ENCODE measurements at regions not wholly inside any gene's neighbourhood (a gene's known extent, or its start where the extent isn't known, plus 50 kb on each side); places are given as distances from the start of the nearest gene placed in this dataset.
"Not testable (repeated sequence)": the region's sequence is repeated elsewhere in the genome, so short reads cannot be mapped to it uniquely, and the experiment has no call there.

DNA sequence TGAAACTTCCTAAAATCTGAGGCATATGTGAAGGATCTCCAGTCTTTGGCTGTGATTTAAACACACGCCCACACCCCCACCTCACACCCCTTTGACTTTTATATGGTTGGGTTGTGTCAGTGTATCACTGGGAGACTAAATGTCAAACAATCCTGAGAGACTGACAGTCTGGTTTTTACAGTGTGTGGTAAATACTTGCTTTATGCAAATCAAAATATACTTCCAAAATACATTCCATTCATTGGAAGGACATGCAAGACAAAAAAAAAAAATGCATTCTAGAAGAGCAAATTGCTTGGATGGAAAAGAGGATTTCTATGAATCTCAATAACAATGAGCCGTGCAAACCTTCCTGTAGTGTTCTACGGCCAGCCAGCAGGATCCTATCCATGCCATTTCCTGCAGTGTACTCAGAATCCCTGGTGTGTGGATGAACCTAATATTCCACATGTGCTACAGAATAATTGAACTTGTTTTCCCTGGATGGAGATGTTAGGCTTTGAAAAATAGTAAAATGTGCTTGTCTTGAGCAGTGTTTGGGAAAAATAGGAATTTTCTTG lies 602.1 kb upstream of the GOT2 start:
- DNase-seq (ENCODE audit: low read depth) = no peak

DNA sequence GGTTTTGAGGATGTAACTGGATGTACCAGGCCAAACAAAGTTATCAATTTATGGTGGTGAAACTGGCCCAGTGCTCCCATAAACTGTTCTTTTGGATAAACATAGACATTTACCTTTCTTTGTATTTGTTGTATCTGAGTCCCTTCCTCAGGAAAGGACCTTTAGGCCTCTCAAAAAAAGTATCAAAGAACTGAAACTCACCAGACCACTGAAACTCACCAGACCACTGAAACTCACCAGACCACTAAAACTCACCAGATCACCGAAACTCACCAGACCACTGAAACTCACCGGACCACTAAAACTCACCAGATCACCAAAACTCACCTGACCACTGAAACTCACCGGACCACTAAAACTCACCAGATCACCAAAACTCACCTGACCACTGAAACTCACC lies 597.6 kb upstream of the GOT2 start:
- DNase-seq (ENCODE audit: low read depth) = not testable (repeated sequence)

DNA sequence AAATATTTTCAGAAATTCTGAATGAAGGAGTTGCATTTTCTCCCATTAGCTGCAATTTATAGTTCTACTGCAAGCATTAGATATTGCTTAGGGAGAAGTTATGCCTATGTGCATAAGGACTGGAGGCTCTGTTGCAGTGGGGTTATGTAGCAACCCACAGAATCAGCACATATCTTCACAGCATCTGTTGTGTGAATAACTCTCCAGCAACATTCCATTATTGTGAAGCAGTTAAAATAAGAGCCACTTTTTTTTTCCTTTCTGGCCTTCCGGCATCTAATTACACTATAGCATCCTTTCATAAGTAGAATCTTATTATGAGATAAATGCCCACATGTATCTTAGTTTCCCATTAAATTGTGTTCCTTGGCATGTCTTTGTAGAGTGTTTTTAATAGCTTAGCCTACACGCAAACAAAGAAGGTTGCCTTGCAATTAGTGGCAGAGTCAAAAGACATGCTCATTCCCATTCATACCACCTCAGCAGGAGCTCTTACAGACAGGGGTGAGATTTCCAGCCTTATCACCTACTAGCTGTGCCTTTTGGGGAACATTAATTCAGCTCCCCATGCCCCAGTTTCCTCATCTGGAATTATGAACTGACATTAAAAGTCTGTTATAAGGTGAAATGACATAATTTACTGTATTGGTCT lies 596.0 kb upstream of the GOT2 start:
- no peak for DNase-seq (ENCODE audit: low read depth)

DNA sequence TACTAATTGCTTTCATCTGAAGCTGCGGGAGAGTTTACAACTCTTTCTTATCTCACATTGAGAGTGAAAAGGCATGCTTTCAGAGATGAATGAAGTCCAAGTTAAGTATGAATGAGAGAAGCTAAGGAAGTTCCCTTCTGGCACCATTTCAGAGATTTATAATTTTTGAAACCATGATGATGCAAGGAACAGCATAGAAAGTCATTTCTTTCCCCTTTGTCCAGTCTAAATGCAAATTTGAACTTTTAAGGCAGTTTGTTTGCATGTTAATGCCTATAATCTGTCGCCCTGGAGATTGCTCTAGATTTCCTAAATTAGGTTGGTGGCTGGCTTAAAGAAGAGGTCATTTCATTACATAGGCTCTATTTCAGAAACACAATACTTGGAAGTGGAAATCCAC lies 594.8 kb upstream of the GOT2 start:
- DNase-seq (ENCODE audit: low read depth) = no peak

DNA sequence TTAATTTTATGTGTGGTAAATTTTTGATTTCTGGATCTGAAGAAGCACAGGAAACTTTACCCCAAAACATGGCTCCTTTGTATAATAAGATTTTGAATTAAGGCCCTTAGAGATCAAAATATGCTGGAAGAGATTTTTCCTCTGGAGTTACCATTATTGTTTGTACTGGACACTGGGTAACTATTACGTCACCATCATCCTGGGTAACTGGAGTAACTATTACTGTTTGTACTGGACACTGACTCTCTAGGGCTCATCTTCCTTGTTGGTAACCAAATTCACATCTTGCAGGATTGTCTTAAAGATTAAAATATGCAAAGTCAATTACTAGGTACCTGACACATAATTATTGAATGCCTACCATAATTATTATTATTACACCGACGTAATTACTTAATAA lies 593.8 kb upstream of the GOT2 start:
- DNase-seq (ENCODE audit: low read depth) = no peak

DNA sequence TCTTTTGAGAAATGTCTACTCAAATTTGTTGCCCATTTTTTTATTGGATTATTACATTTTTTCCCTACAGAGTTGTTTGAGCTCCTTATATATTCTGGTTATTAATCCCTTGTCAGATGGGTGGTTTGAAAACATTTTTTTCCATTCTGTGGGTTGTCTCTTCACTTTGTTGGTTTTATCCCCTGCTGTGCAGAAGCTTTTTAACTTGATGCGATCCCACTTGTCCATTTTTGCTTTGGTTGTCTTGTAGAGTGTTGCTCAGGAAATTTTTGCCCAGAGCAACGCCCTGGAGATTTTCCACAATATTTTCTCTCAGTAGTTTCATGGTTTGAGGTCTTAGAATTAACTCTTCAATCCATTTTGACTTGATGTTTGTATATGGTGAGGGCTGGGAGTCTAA lies 592.8 kb upstream of the GOT2 start:
- no peak for DNase-seq (ENCODE audit: low read depth)

DNA sequence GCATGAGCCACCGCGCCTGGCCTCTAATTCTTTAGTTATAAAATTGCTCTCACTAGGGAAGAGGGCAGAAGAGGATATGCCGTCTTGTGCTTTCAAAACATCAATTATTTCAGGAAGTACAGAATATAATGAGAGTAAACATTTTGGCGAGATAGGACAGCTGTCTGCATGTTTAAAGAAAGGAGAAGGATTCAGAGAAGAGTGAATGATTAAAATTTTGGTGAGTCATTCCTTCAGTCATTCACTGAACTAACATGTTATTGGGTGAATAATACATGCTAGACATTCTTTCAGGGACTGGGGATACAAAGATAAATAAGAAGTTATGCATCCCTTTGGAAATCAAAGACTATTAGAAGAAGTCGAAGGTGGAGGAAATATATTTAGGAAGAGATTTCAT lies 590.3 kb upstream of the GOT2 start:
- DNase-seq (ENCODE audit: low read depth) = no peak

DNA sequence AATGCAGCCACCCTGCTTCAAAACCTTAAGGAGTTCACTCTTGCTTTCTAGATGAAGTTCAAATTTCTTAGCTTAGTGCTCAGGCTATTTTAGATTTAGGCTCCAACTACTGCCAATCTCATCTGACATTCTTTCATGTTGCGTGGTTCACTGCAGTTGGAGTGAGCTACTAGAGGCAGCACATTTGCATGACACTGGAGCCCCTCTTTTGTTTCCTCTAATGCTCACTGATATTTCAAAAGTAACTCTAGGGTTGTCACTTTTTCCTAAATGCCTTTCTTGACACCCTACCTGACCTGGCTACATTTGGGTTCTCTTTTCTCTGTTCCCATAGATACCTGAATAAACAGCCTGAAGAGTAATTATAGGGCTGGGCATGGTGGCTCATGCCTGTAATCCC lies 586.5 kb upstream of the GOT2 start:
- no peak for DNase-seq (ENCODE audit: low read depth)

DNA sequence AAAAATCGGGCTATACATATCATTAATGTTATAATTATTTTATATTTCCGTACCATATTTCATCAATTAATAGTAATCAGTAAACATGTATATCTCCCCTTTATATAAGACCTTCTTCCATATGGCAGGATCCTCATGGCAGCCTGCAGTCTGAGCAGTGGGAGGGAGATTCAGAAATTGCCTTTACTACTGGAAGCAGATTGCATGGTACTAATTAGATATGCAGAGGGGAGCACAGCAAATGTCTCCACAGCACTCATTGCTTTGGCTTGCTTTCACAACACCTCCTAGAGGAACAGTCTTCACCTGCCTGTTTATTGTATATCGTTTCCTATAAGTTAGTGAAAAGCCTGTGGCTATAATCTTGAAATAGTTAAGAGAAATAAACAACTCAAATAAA lies 585.8 kb upstream of the GOT2 start:
- no peak for DNase-seq (ENCODE audit: low read depth)

DNA sequence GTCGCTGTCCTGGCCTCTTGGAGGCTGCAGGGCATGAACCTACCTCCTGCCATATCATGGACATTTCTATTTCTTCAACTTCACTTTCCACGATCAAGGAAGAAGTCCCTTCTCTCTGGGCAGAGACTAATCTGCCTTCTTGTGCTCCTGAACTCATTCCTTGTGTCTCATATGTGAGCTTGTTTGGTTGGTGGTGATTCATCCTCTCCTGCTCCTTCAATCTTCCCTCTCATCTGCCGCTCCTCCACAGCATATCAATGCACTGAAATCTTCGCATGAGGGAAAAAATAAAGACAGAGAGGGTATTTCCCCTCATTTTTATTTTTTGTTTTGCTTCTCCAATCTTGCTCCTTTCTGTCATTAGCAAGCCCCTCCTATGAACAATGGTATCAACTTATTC lies 571.7 kb upstream of the GOT2 start:
- peak; percentile 13 for DNase-seq (ENCODE audit: low read depth)

DNA sequence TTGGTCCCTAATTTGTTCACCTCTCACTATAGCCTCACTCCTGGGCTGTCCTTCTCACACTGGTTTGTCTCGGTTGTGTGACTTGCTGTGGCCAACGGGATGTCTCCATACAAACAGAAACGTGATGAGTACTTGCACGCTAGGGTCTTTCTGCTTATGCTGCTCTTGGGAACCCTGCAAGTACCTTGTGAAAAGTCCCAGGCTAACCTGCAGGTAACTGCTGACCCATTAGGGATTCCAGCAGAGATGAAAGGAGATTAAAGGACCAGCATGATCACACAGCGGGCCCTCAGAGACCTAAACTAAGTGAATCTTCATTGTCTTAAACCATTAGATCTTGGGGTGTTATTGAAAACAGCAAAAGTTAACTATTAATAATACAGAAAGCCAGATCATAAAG lies 562.8 kb upstream of the GOT2 start:
- no peak for DNase-seq (ENCODE audit: low read depth)

DNA sequence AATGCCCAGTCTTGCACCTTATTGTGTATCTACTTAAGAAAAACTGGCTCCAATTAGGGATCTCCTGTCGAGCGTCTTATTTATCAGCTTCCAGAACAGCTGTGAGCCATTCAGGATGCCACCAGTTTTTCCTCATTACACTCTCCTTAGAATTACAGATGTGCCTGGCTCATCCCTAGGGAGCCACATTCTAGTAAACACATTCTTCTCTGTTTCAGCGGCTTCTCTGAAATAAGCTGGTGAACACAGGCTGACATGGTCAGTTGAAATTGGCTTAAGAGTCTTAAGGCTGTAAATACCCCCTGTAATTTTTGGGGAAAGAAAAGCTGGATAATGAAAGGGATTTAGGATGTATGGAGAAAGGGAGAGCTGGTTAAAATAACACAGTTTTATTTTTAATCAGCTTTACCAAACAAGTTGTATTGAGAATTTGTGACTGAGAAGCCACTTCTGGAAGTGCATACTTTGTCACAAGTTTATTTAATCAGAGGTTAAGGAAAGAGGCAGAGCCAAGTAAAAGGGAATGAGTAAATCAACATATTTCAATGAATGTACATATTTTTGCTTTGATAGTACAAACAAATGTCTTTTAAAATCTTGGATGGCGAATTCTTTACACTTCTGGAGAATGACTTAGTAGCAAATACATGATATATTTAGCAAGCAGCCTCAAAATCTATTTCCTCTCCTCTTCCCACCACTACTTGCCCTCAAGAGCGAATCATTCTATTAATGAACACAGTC lies 562.0 kb upstream of the GOT2 start:
- DNase-seq (ENCODE audit: low read depth) = no peak

DNA sequence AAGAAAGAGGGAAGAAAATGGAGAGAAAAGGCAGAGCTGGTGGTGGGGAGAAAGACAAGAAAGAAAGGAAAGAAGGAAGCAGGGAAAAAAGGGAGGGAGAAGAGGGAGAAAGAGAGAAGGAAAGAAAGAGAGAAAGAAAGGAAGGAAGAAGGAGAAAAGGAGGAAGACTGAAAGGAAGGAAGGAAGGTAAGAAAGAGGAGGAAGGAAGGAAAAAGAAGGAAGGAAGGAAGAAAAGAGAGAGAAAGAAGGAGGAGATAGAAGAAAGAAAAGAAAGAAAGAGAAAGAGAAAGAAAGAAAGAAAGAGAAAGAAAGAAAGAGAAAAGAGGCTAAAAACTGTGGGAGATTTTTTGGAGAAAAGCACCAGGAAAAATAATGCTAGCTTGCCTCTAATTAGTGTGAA lies 561.4 kb upstream of the GOT2 start:
- DNase-seq (ENCODE audit: low read depth) = no peak

DNA sequence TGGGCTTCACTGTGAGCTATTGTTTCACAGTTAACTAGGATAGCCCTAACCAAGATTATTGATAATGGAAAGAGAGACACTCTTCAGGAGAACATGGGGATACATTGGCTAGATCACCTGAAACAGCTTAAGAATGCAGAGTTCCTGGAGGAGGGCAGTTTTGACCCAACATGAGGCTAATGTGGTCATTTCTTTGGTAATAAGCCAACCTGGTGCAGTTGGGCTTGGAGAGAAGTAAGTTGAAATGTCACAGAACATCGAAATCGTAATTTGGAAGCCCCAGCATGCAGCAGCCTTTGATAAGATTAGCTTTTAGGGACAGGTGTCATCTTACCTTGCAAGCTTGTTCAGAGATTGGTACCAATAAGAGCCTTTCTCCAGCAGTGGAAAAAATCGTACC lies 556.6 kb upstream of the GOT2 start:
- DNase-seq (ENCODE audit: low read depth) = no peak

DNA sequence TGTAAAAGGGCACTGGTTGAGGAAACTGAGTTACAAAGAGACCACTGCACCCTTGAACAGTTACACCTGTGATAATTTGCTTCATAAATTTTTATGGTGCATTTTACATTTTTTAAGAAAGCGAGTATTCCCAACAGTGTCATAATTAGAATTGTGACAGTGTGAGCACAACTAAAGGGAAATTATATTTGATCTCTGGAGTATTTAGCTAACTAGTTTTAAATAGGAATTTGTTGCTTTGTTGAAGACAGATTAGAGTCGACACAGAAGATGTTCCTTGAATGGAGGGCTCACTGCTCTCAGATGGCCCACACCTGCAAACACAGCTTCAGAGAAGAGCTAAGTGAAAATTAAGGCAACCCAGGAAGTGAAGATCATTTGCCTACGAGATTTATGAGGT lies 555.0 kb upstream of the GOT2 start:
- DNase-seq (ENCODE audit: low read depth) = no peak

DNA sequence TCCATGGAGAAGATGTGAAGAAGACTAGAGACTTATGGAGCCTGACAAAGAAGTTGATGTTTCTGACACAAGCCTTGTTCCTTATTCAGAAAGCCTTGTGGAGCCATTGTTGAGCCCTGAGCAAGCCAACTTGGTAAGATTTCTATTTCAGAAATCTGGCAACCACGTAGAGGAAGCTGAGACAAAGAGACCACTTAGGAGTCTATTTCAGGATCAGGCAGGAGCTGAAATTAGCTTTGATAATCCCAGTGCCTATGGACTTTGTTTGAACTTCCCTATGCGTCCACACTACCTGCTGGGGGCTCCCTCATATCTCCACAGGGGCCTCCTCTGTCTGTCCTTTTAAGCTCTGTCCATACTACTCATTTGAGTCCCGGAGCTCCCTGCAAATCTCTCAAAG lies 540.0 kb upstream of the GOT2 start:
- no peak for DNase-seq (ENCODE audit: low read depth)

DNA sequence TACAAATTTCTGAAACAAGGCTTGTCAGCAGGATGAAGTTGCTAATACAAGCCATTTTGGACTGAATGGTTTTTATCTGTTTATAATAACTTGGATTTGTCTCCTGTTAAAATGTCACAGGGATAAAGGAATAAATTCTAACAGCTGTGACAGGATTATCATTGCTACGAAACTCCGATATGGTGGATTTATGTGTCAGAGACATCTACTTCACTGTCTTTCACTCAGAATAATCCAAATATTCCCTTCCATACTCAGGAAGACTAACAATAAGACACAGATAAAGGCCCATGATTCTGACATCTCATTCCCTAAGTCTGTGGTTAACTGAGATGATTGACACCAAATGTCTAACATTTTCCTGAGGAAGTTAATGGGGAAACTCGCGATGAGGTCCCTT lies 529.8 kb upstream of the GOT2 start:
- DNase-seq (ENCODE audit: low read depth) = no peak

DNA sequence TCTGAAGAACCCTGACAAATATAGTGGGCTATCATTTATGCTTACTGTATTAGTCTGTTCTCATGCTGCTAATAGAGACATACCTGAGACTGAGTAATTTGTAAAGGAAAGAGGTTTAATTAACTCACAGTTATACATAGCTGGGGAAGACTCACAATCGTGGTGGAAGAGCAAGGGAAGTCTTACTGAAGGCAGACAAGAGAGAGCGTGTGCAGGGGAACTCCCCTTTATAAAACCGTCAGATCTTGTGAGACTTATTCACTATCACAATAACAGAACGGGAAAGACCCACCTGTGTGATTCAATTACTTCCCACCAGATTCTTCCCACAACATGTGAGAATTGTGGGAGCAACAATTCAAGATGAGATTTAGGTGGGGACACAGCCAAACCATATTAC lies 526.8 kb upstream of the GOT2 start:
- no peak for DNase-seq (ENCODE audit: low read depth)

DNA sequence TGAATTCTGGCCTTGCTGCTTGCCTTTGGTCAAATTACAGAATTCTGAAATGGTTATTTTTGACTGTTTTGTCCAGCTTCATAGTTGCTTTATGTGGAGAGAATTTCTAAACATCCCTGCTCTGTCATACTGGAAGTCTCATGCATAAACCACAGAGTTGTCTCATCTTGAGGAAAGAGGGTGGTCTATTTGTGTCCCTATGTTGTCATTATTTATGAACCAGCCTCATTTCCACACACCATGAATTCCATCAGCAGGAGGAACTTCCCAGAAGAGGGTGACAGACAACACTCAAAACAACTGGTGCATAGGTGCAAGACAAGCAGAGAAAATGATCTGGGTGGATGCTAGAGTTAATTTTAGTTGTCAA lies 525.8 kb upstream of the GOT2 start:
- DNase-seq (ENCODE audit: low read depth) = peak; percentile 19

DNA sequence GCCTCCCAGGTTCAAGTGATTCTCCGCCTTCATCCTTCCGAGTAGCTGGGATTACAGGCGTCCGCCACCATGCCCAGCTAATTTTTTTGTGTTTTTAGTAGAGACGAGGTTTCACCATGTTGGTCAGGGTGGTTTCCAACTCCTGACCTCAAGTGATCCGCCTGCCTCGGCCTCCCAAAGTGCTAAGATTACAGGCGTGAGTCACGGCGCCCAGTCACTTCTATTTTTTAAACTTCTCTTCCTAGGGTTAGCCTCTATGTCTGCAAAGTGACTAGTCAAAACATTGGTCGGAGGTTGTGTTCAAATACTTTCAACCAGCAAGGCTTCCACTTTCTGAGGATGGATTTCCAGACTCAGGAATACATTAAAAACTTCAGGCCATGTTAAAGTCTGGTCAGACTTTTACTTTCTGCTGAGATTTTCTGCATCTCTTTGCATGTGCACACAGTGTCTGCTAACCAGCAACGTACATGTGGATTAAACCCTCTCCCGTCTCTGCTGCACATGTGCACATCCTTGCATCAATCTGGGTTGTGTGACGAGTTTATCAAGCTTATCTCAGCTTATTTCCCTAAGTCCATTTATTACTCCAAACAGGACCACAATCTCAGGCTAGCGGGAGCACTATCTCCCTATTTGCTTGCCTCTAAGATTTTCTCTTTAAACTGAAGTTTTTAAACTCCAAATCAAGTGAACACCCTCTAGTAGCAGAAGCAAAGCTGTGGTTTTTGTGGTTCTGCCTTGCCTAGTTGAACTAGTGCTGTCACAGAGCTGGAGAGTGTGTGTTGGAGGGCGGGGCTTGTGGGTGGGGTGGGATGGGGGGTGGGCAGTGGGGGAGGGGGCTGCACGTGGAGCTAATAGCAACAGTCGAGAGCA lies 525.2 kb upstream of the GOT2 start:
- peak; percentile 73 for DNase-seq (ENCODE audit: low read depth)

DNA sequence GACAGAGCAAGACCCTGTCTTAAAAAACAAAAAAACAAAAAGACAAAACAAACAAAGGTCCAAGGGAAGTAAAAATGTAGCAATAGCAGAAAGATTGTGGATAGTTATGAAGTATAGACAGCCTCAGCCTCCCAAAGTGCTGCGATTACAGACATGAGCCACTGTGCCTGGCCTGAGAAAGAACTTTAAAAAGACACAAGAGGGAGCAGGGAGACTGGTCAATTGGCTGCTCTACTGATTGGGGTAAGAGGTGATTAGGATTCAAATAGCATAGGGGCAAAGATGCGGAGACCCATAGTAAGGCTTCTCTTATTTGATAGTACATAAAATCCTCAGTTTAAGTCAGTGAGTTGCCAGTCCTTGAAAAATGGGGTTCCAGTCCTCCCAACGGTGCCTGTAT lies 518.2 kb upstream of the GOT2 start:
- DNase-seq (ENCODE audit: low read depth) = no peak

DNA sequence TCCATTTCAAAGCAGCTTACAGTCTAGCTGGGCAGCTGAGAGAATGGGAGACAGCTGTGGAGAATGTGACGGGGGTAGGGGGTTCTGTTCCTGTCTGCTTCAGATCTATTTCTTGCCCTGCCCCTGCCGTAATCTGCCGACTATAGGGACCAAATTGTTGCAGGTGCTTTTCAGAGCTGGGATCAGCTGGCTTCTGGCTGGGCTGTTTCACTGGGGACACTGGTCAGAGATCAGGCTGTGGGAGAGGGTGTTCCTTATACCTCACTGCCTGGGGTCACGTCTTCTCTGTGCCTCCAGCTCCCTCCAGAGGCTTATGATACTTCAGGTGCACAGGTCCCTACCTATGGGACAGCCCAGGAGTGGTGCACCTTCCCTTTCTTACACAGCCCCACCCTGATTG lies 514.9 kb upstream of the GOT2 start:
- DNase-seq (ENCODE audit: low read depth) = no peak

DNA sequence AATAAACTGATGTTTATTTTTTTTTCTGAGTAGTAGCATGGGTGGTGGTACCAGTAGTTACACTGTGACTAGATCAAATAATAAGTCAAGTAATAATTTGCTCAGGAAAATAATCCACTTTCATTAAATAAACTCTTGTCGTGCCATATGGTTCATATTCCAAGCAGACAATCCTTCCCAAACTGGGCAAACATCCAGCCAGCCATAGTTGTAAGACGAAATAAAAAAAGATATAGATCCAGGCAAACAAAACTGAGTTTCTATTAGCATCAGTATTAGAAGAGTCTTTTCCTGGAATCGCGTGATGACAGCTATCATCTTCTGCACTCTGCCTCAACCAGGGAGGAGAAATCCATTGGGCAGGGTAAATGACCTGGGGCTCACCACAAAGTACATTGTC lies 508.4 kb upstream of the GOT2 start:
- DNase-seq (ENCODE audit: low read depth) = no peak

Data from M059J (cell line).